H1 (cell line): ENCODE measurements at regions not wholly inside any gene's neighbourhood (a gene's known extent, or its start where the extent isn't known, plus 50 kb on each side); places are given as distances from the start of the nearest gene placed in this dataset.

ENCODE experiments used
- CTCF ChIA-PET: fragments of 300-600 bp; sonication (Branson Sonifier 250); formaldehyde crosslinking; loops from one replicate; lab custom pipeline; 2021; ENCODE audit not compliant: partially characterized antibody; lab: Charles Lee
- POLR2A ChIA-PET: fragments of 300-600 bp; sonication (Branson Sonifier 250); formaldehyde crosslinking; loops from one replicate; lab custom pipeline; 2021; ENCODE audit warnings: inconsistent platforms; ENCODE audit not compliant: partially characterized antibody; lab: Charles Lee
- DNase-seq, 2 experiments: peaks; one replicate each; pipeline versions ENCODE4 v3.0.0 to v3.0.0-alpha.2; 2010 to 2022; ENCODE audit warnings: low spot score in 2 of 2, low read depth in 1 of 2, mixed read lengths in 1 of 2
- FAIRE-seq: peaks from 2 replicates; lab custom pipeline; 2011; peaks lifted over from hg19 to GRCh38; lab: Jason Lieb, UNC
- H2AFZ ChIP-seq: 2 replicates; pipeline ENCODE4 v1.8.1; 2012; ENCODE audit warnings: low read length, inconsistent platforms
- H2AK5ac ChIP-seq: 2 replicates; pipeline ENCODE4 v1.6.1; 2013; ENCODE audit warnings: low read depth, low read length
- H2BK120ac ChIP-seq: replicated peaks from 2 replicates; pipeline ENCODE3; 2013; ENCODE audit warnings: low read depth, low read length, inconsistent platforms
- H2BK12ac ChIP-seq: 2 replicates; pipeline ENCODE4 v1.6.1; 2013; ENCODE audit warnings: low read depth, low read length
- H2BK15ac ChIP-seq: 2 replicates; pipeline ENCODE4 v1.6.1; 2013; ENCODE audit warnings: low read length
- H2BK20ac ChIP-seq: 2 replicates; pipeline ENCODE4 v1.6.1; 2013; ENCODE audit warnings: low read length
- H2BK5ac ChIP-seq: 2 replicates; pipeline ENCODE4 v1.6.1; 2013; ENCODE audit warnings: low read depth, low read length
- H3K14ac ChIP-seq: 2 replicates; pipeline ENCODE4 v1.6.1; 2013; ENCODE audit warnings: inconsistent platforms; ENCODE audit not compliant: insufficient read length
- H3K18ac ChIP-seq: 2 replicates; pipeline ENCODE4 v1.6.1; 2013; ENCODE audit warnings: low read length; ENCODE audit errors: extremely low read depth
- H3K23ac ChIP-seq: 2 replicates; pipeline ENCODE4 v1.6.1; 2013; ENCODE audit warnings: inconsistent platforms; ENCODE audit not compliant: insufficient read length
- H3K23me2 ChIP-seq: 2 replicates; pipeline ENCODE4 v1.6.1; 2013; ENCODE audit warnings: low read depth, low read length
- H3K27ac ChIP-seq: 2 replicates; pipeline ENCODE4 v1.6.1; 2011; ENCODE audit warnings: low read depth, low read length, inconsistent platforms
- H3K27me3 ChIP-seq, 4 experiments: replicated peaks in 1 of 4; 1 replicate in 1 of 4; 2 replicates in 3 of 4; pipeline versions ENCODE4 v1.6.1 to v1.8.1; 2011 to 2013; ENCODE audit warnings: low read length in 3 of 4, mild to moderate bottlenecking in 3 of 4, inconsistent platforms in 2 of 4, mixed read lengths in 2 of 4, moderate library complexity in 1 of 4; ENCODE audit not compliant: control insufficient read depth in 3 of 4, insufficient read depth in 3 of 4; ENCODE audit errors: extremely low read depth in 1 of 4
- H3K36me3 ChIP-seq, 4 experiments: 2 replicates each; pipeline versions ENCODE4 v1.6.1 to v1.8.1; 2011 to 2013; ENCODE audit warnings: mild to moderate bottlenecking in 4 of 4, low read length in 3 of 4, moderate library complexity in 2 of 4, control low read depth in 1 of 4, inconsistent platforms in 1 of 4; ENCODE audit not compliant: insufficient read depth in 4 of 4, control insufficient read depth in 2 of 4
- H3K4ac ChIP-seq: replicated peaks from 2 replicates; pipeline ENCODE3; 2013; ENCODE audit warnings: low read length, low read depth, mixed read lengths, inconsistent platforms; ENCODE audit not compliant: insufficient read length
- H3K4me1 ChIP-seq, 4 experiments: replicated peaks in 1 of 4; 1 replicate in 1 of 4; 2 replicates in 3 of 4; pipeline versions ENCODE4 v1.6.1 to v1.8.1; 2011 to 2013; ENCODE audit warnings: low read length in 3 of 4, inconsistent platforms in 2 of 4, mixed read lengths in 1 of 4; ENCODE audit not compliant: insufficient read depth in 4 of 4, control insufficient read depth in 3 of 4
- H3K4me2 ChIP-seq, 2 experiments: 2 replicates each; pipeline versions ENCODE4 v1.6.1 to v1.8.1; 2011 to 2013; ENCODE audit warnings: low read depth in 2 of 2, low read length in 2 of 2, control low read depth in 1 of 2, inconsistent platforms in 1 of 2, mild to moderate bottlenecking in 1 of 2; ENCODE audit not compliant: insufficient read depth in 1 of 2
- H3K4me3 ChIP-seq, 4 experiments: fragments of 200-600, 300-600 bp in 1 of 4; sonication (generic), shearing (Covaris generic), sonication (Bioruptor Twin) in 1 of 4; 2 replicates each; pipeline versions ENCODE4 v1.5.1 to v1.8.1; 2011 to 2016; ENCODE audit warnings: low read length in 4 of 4, low read depth in 3 of 4, control low read depth in 2 of 4, inconsistent platforms in 2 of 4, mild to moderate bottlenecking in 2 of 4, mixed read lengths in 1 of 4, moderate library complexity in 1 of 4; ENCODE audit not compliant: insufficient read depth in 2 of 4; ENCODE audit errors: extremely low read depth in 1 of 4
- H3K56ac ChIP-seq: replicated peaks from 2 replicates; pipeline ENCODE3; 2013; ENCODE audit warnings: low read depth, mild to moderate bottlenecking, mixed read lengths, low read length, inconsistent platforms; ENCODE audit not compliant: insufficient read length
- H3K79me1 ChIP-seq: 2 replicates; pipeline ENCODE4 v1.6.1; 2013; ENCODE audit warnings: low read depth, low read length, control low read depth
- H3K79me2 ChIP-seq, 2 experiments: 2 replicates each; pipeline versions ENCODE4 v1.6.1 to v1.8.1; 2012 to 2013; ENCODE audit warnings: low read length in 2 of 2, mild to moderate bottlenecking in 2 of 2, inconsistent platforms in 1 of 2; ENCODE audit not compliant: insufficient read depth in 2 of 2, control insufficient read depth in 1 of 2
- H3K9ac ChIP-seq, 4 experiments: replicated peaks in 1 of 4; 1 replicate in 1 of 4; 2 replicates in 3 of 4; pipeline versions ENCODE4 v1.6.1 to v1.8.1; 2011 to 2013; ENCODE audit warnings: low read depth in 3 of 4, low read length in 3 of 4, control low read depth in 2 of 4, mild to moderate bottlenecking in 2 of 4, moderate library complexity in 2 of 4, inconsistent platforms in 1 of 4; ENCODE audit errors: extremely low read depth in 1 of 4
- H3K9me3 ChIP-seq, 2 experiments: 2 replicates each; pipeline versions ENCODE4 v1.6.1 to v1.8.1; 2012 to 2013; ENCODE audit warnings: mild to moderate bottlenecking in 2 of 2, moderate library complexity in 2 of 2, control low read depth in 1 of 2, inconsistent platforms in 1 of 2, low read depth in 1 of 2, low read length in 1 of 2, mixed read lengths in 1 of 2; ENCODE audit not compliant: insufficient read depth in 2 of 2
- H4K20me1 ChIP-seq, 2 experiments: replicated peaks in 1 of 2; 2 replicates each; pipeline versions ENCODE3 to v1.8.1; 2011 to 2013; ENCODE audit warnings: inconsistent platforms in 2 of 2, low read length in 2 of 2, mild to moderate bottlenecking in 1 of 2; ENCODE audit not compliant: insufficient read depth in 2 of 2, control insufficient read depth in 1 of 2
- H4K5ac ChIP-seq: 2 replicates; pipeline ENCODE4 v1.6.1; 2013; ENCODE audit warnings: low read length, low read depth, mixed read lengths, inconsistent platforms; ENCODE audit not compliant: insufficient read length
- H4K8ac ChIP-seq: 2 replicates; pipeline ENCODE4 v1.8.0; 2013; ENCODE audit warnings: mild to moderate bottlenecking, moderate library complexity, low read length, inconsistent platforms; ENCODE audit not compliant: insufficient read depth; ENCODE audit errors: extremely low read depth
- H4K91ac ChIP-seq: replicated peaks from 2 replicates; pipeline ENCODE3; 2013; ENCODE audit warnings: low read length, mixed read lengths, inconsistent platforms; ENCODE audit not compliant: insufficient read length
- ASH2L ChIP-seq: fragments of 200-600, 300-600 bp; sonication (generic); IDR thresholded peaks from one replicate; pipeline ENCODE4 v1.7.1; 2017; ENCODE audit warnings: low read length
- EZH2 ChIP-seq: fragments of 200-600 bp; sonication (generic); IDR thresholded peaks from 2 replicates; pipeline ENCODE4 v1.7.1; 2012; ENCODE audit warnings: low read depth, mild to moderate bottlenecking, moderate library complexity, low read length, inconsistent platforms; ENCODE audit not compliant: severe bottlenecking
- GABPA ChIP-seq: IDR thresholded peaks from 2 replicates; pipeline ENCODE4 v1.6.1; 2011; ENCODE audit warnings: mild to moderate bottlenecking, low read length, moderate library complexity, borderline replicate concordance; ENCODE audit not compliant: insufficient read depth
- HDAC6 ChIP-seq: IDR thresholded peaks from one replicate; pipeline ENCODE4 v1.7.1; 2012; ENCODE audit warnings: low read depth, mild to moderate bottlenecking, inconsistent platforms, low read length, moderate library complexity
- JUN ChIP-seq: IDR thresholded peaks from 2 replicates; pipeline ENCODE4 v1.6.1; 2011; ENCODE audit warnings: low read depth, mild to moderate bottlenecking, improper control_type of control experiment, low read length
- RNF2 ChIP-seq: fragments of 200-900, 300-1000 bp; sonication (generic); IDR thresholded peaks from 2 replicates; pipeline ENCODE4 v1.7.1; 2016; ENCODE audit warnings: borderline replicate concordance, low read depth, mild to moderate bottlenecking, antibody characterized with exemption, low read length; ENCODE audit not compliant: poor library complexity, severe bottlenecking; ENCODE audit errors: missing control alignments
- SP4 ChIP-seq: IDR thresholded peaks from 2 replicates; pipeline ENCODE4 v1.6.1; 2012; ENCODE audit warnings: low read length, inconsistent platforms
- WGBS, 2 experiments: shearing (Covaris generic) in 1 of 2; methylation state at CpG; one replicate each; pipeline versions ENCODE4 v1.1.6 to v1.1.7; 2013 to 2015; ENCODE audit warnings: low lambda C conversion rate in 2 of 2, mixed read lengths in 2 of 2, inconsistent platforms in 1 of 2, low coverage in 1 of 2, missing lambda C conversion rate in 1 of 2; ENCODE audit not compliant: insufficient replicate concordance in 2 of 2, insufficient coverage in 1 of 2, insufficient read length in 1 of 2; ENCODE audit errors: extremely low coverage in 1 of 2, missing lambda C conversion rate in 1 of 2; 5-methylcytosine and 5-hydroxymethylcytosine counted together
- TF ChIP-seq, protein P1 (sequence below): IDR thresholded peaks from 2 replicates; pipeline ENCODE4 v1.6.1; 2011; ENCODE audit warnings: low read length, improper control_type of control experiment
- TF ChIP-seq, protein P2 (sequence below): IDR thresholded peaks from 2 replicates; pipeline ENCODE4 v1.6.1; 2012; ENCODE audit warnings: inconsistent platforms
- TF ChIP-seq, protein P3 (sequence below): IDR thresholded peaks from 2 replicates; pipeline ENCODE4 v1.6.1; 2012; ENCODE audit warnings: inconsistent platforms
- TF ChIP-seq, protein P4 (sequence below): IDR thresholded peaks from 2 replicates; pipeline ENCODE4 v1.6.1; 2011; ENCODE audit warnings: low read depth, mild to moderate bottlenecking, low read length; ENCODE audit not compliant: insufficient read depth

DNA sequence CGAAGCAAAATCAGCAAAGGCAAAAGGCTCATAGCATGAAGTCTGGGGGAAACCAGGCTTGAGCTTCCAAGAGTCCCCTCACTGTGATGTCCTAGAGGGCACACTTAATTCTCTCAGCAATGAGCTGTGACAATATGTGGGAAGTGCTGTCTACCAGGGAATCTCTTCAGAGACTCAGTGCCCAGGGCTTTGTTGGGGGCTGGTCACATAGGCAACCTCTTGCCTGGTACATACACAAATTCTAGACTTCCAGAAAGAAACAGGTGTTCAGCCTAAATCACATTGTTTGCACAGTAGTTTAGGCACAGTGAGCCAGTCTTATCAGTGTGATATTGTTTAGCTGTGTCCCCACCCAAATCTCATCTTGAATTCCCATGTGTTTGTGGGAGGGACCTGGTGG lies 400.5 kb downstream of the PRDM2 start:
- no peak overlapping the region for H2BK15ac ChIP-seq
- H2BK20ac ChIP-seq: no peak overlapping the region
- no peak overlapping the region for H2BK5ac ChIP-seq
- no peaks in the 10 kb centered on the region for H3K79me1 ChIP-seq
- no peak overlapping the region for H3K4me2 ChIP-seq
- no peak overlapping the region for H3K27ac ChIP-seq
- H4K20me1 ChIP-seq: no peaks in the 10 kb centered on the region
- no peak overlapping the region for H2AFZ ChIP-seq
- 91% methylated on average over 1 of the region's 1 CpG; no CpG with 5 or more reads in 1 of the 2 experiments for WGBS, 2 experiments
- no peak overlapping the region for H3K4me3 ChIP-seq
- H3K9ac ChIP-seq: no peak overlapping the region
- no peaks in the 10 kb centered on the region for H3K23me2 ChIP-seq
- POLR2A ChIA-PET: no interaction called here
- no peak overlapping the region for H4K8ac ChIP-seq
- CTCF ChIA-PET: interaction anchor here (0.5 to 1.0 kb wide), 5 partner anchors 9 to 204 kb away, joined by 3 to 4 read pairs (median 3); no protein-coding TSS in a partner anchor
- H2BK12ac ChIP-seq: no peak overlapping the region
- no peak overlapping the region for H3K23ac ChIP-seq
- no peak overlapping the region for H3K14ac ChIP-seq
- H2BK120ac ChIP-seq: no peak overlapping the region
- H3K79me2 ChIP-seq: no peaks in the 10 kb centered on the region
- H3K36me3 ChIP-seq: no peaks in the 10 kb centered on the region
- no peak overlapping the region for H4K91ac ChIP-seq
- no peaks in the 10 kb centered on the region for H3K9me3 ChIP-seq
- H2AK5ac ChIP-seq: no peak overlapping the region
- no peak overlapping the region for H3K18ac ChIP-seq
- H3K27me3 ChIP-seq: no peaks in the 10 kb centered on the region; a peak in 1 of 7 replicates
- peaks cover 0 to 6% (median 3%) of the 10 kb centered on the region in 4 experiments; a peak in 2 of 7 replicates for H3K4me1 ChIP-seq
- no peak overlapping the region for H4K5ac ChIP-seq
- DNase-seq: no peak
- H3K56ac ChIP-seq: no peak overlapping the region
- no peak overlapping the region for H3K4ac ChIP-seq
- FAIRE-seq: no peak
- TF ChIP-seq SP4: no peak
- TF ChIP-seq, protein P1, sequence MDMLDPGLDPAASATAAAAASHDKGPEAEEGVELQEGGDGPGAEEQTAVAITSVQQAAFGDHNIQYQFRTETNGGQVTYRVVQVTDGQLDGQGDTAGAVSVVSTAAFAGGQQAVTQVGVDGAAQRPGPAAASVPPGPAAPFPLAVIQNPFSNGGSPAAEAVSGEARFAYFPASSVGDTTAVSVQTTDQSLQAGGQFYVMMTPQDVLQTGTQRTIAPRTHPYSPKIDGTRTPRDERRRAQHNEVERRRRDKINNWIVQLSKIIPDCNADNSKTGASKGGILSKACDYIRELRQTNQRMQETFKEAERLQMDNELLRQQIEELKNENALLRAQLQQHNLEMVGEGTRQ: no peak
- TF ChIP-seq GABPA: no peak
- TF ChIP-seq JUN: no peak
- TF ChIP-seq, protein P2, sequence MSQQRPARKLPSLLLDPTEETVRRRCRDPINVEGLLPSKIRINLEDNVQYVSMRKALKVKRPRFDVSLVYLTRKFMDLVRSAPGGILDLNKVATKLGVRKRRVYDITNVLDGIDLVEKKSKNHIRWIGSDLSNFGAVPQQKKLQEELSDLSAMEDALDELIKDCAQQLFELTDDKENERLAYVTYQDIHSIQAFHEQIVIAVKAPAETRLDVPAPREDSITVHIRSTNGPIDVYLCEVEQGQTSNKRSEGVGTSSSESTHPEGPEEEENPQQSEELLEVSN: no peak
- no peak for TF ChIP-seq EZH2
- TF ChIP-seq, protein P3, sequence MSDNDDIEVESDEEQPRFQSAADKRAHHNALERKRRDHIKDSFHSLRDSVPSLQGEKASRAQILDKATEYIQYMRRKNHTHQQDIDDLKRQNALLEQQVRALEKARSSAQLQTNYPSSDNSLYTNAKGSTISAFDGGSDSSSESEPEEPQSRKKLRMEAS: no peak
- TF ChIP-seq, protein P4, sequence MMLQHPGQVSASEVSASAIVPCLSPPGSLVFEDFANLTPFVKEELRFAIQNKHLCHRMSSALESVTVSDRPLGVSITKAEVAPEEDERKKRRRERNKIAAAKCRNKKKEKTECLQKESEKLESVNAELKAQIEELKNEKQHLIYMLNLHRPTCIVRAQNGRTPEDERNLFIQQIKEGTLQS: no peak
- no peak for TF ChIP-seq HDAC6
- TF ChIP-seq RNF2: no peak
- no peak for TF ChIP-seq ASH2L
